AG10803 (cell line): ENCODE measurements at regions not wholly inside any gene's neighbourhood (a gene's known extent, or its start where the extent isn't known, plus 50 kb on each side); places are given as distances from the start of the nearest gene placed in this dataset.

Source experiments
- DNase-seq: peaks from one replicate; pipeline ENCODE4 v3.0.0; 2010; ENCODE audit warnings: low read depth
- H3K4me3 ChIP-seq: 2 replicates; pipeline ENCODE4 v1.5.1; 2011; ENCODE audit warnings: mild to moderate bottlenecking, low read length, control low read depth
- CTCF ChIP-seq: conservative IDR thresholded peaks from 2 replicates; pipeline ENCODE4 v1.5.1; 2011; ENCODE audit warnings: mild to moderate bottlenecking, low read length, control low read depth, inconsistent platforms

GRCh38 chr6:159594750-159595117 lies 98.3 kb downstream of the SOD2 start:
- no peak overlapping the region for H3K4me3 ChIP-seq
- peak; percentile 64 for DNase-seq

GRCh38 chr6:159594106-159594749 lies 98.8 kb downstream of the SOD2 start:
- peak; percentile 54 for DNase-seq
- H3K4me3 ChIP-seq, result no peak overlapping the region
- TF ChIP-seq CTCF, result no peak

More at GRCh38 chr6:159594750-159595117, 98.3 kb downstream of the SOD2 start:
- no peak for TF ChIP-seq CTCF

- no peak for TF ChIP-seq CTCF
- DNase-seq, result no peak
- H3K4me3 ChIP-seq, result no peak overlapping the region
These were observed 102.2 kb downstream of the SOD2 start for GRCh38 chr6:159590835-159591234.

- DNase-seq, result no peak
These were observed 106.4 kb downstream of the SOD2 start for GRCh38 chr6:159586684-159587083.

GRCh38 chr6:159582736-159583135 lies 110.3 kb downstream of the SOD2 start:
- no peak for TF ChIP-seq CTCF
- no peak overlapping the region for H3K4me3 ChIP-seq
- DNase-seq, result no peak

More at GRCh38 chr6:159586684-159587083, 106.4 kb downstream of the SOD2 start:
- no peak for TF ChIP-seq CTCF
- H3K4me3 ChIP-seq, result no peak overlapping the region

- DNase-seq, result no peak
- TF ChIP-seq CTCF, result no peak
- no peak overlapping the region for H3K4me3 ChIP-seq
These were observed 114.4 kb downstream of the SOD2 start for GRCh38 chr6:159578629-159579028.

GRCh38 chr6:159577564-159577963 lies 115.5 kb downstream of the SOD2 start:
- no peak for DNase-seq
- no peak for TF ChIP-seq CTCF
- H3K4me3 ChIP-seq, result no peak overlapping the region
